ENCODE measurements at regions not wholly inside any gene's neighbourhood (a gene's known extent, or its start where the extent isn't known, plus 50 kb on each side); places are given as distances from the start of the nearest gene placed in this dataset.

GRCh38 chr4:147307896-147308674 lies 172.8 kb upstream of the EDNRA start:
- no peak for DNase-seq (ENCODE audit: low read depth in 1 of 2, low spot score in 1 of 2)

- no peak for DNase-seq (ENCODE audit: low read depth in 1 of 2, low spot score in 1 of 2)
Observed at GRCh38 chr4:147309434-147309833, 171.5 kb upstream of the EDNRA start.

DNA sequence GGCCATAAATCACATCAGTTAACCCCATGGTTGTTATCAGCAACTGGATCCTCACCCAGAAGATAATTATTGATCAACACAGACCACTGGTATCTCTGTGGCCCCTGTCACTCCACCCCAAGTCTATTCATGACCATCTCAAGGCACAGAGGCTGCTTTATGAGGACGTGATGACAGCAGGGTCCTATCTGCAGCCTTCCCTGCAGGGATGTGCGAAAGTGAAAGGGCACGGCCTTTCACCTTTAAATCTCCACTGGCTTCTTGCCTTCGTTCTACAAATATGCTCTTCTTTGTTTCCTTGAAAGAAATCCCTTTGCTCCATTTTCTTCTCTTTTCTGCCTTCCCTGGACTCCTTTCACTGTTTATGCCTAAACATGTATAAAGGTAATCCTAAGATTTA lies 170.6 kb upstream of the EDNRA start:
- DNase-seq (ENCODE audit: low read depth in 1 of 2, low spot score in 1 of 2): no peak

GRCh38 chr4:147311956-147312355 lies 168.9 kb upstream of the EDNRA start:
- DNase-seq (ENCODE audit: low read depth in 1 of 2, low spot score in 1 of 2): no peak

- DNase-seq (ENCODE audit: low read depth in 1 of 2, low spot score in 1 of 2): no peak
Observed at GRCh38 chr4:147312376-147313046, 168.4 kb upstream of the EDNRA start.

- no peak for DNase-seq (ENCODE audit: low read depth in 1 of 2, low spot score in 1 of 2)
Observed at GRCh38 chr4:147313108-147313507, 167.8 kb upstream of the EDNRA start.

GRCh38 chr4:147318586-147318985 lies 162.3 kb upstream of the EDNRA start:
- DNase-seq (ENCODE audit: low read depth in 1 of 2, low spot score in 1 of 2): no peak

- no peak for DNase-seq (ENCODE audit: low read depth in 1 of 2, low spot score in 1 of 2)
Observed at GRCh38 chr4:147325571-147325981, 155.3 kb upstream of the EDNRA start.

GRCh38 chr4:147326591-147326990 lies 154.3 kb upstream of the EDNRA start:
- no peak for DNase-seq (ENCODE audit: low read depth in 1 of 2, low spot score in 1 of 2)

DNA sequence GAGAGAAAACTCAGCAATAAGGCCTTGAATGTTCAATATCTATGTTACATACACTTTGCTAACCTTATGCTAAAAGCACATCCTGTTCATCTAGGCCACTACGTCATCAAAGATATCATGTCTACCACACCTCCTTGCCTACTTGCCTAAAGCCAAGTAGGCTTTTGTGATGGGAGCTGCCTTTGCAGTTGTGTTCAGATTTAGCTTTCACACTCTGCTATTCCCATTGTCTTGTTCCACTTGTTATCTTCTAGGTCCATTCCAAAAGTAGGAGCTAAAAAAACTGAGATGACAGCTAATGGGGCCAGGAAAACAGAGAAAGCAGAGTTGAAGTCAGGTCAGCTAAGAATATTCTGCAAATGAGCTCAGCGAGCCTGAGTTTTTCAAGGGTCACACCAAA lies 153.6 kb upstream of the EDNRA start:
- no peak for DNase-seq (ENCODE audit: low read depth in 1 of 2, low spot score in 1 of 2)

DNA sequence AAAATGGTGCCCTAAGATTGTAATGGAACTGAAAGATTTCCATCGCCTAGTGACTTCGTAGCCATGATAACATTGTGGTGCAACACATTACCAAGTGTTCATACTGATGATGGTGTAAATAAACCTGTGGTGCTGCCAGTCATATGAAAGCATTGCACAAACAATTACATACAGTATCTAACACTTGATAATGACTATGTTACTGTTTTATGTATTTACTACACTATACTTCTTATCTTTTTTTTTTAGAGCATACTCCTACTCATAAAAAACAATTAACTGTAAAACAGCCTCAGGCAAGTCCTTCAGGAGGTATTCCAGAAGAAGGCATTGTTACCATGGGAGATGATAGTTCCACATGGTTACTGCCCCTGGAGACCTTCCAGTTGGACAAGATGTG lies 152.7 kb upstream of the EDNRA start:
- DNase-seq (ENCODE audit: low read depth in 1 of 2, low spot score in 1 of 2): no peak

DNA sequence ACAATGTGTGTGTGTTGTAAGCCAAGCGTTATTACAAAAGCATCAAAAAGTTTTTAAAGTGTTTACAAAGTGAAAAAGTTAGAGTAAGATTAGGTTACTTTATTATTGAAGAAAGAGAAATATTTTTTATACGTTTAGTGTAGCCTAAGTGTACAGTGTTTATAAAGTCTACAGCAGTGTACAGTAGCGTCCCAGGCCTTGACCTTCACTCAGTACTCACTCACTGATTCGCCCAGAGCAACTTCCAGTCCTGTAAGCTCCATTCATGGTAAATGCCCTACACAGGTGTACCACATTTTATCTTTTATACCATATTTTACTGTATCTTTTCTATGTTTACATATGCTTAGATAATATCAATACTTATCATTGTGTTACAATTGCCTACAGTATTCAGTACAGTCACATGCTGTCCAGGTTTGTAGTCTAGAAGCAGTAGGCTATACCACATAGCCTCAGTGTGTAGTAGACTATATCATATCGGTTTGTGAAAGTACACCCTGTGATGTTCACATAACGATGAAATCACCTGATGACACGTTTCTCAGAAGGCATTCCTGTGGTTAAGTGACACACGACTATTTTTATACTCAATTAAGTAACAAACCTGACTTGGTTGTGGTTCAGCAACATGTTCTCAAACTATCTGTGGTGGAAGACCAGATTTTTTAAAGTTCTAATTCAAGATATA lies 152.0 kb upstream of the EDNRA start:
- DNase-seq (ENCODE audit: low read depth in 1 of 2, low spot score in 1 of 2): no peak

GRCh38 chr4:147332091-147332490 lies 148.8 kb upstream of the EDNRA start:
- no peak for DNase-seq (ENCODE audit: low read depth in 1 of 2, low spot score in 1 of 2)

GRCh38 chr4:147334478-147334877 lies 146.4 kb upstream of the EDNRA start:
- no peak for DNase-seq (ENCODE audit: low read depth in 1 of 2, low spot score in 1 of 2)

GRCh38 chr4:147335183-147335582 lies 145.7 kb upstream of the EDNRA start:
- DNase-seq (ENCODE audit: low read depth in 1 of 2, low spot score in 1 of 2): no peak

- DNase-seq (ENCODE audit: low read depth in 1 of 2, low spot score in 1 of 2): no peak
Observed at GRCh38 chr4:147336252-147336651, 144.6 kb upstream of the EDNRA start.

DNA sequence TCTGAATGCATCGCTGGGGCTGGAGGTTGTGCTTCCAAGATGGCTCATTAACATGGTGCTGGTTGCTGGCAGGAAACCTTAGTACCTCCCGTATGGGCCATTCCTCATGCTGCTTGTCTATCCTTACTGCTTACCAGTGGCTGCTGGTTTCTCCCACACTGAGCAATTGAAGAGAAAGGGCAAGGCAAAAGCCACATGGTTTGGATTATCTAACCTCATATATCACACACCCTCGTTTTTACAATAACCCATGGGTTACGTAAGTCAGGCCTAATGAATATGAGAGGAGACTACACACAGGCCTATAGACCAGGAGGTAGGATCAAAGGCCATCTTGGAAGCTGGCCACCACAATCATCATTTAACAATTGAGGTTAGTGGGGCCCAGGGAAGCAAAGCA lies 141.8 kb upstream of the EDNRA start:
- DNase-seq (ENCODE audit: low read depth in 1 of 2, low spot score in 1 of 2): no peak

DNA sequence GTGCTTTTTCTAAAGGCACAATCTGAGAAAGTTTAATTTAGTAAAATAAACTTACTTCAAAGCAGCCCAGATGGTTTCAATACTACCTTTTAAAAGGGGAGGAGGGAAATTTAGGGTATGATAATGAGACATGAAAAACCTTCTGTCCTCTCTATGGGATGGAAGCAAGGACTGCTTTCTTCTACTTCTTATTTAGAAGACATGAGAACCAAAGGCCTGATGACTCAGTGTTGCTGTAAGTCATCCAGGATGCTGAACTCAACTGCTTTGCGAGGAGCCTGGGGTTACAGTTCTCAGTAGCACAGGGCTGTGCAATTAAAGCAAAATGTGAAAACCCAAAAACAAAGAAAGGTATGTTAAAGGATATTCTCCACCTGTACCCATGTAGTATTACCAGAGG lies 140.8 kb upstream of the EDNRA start:
- DNase-seq (ENCODE audit: low read depth in 1 of 2, low spot score in 1 of 2): no peak

DNA sequence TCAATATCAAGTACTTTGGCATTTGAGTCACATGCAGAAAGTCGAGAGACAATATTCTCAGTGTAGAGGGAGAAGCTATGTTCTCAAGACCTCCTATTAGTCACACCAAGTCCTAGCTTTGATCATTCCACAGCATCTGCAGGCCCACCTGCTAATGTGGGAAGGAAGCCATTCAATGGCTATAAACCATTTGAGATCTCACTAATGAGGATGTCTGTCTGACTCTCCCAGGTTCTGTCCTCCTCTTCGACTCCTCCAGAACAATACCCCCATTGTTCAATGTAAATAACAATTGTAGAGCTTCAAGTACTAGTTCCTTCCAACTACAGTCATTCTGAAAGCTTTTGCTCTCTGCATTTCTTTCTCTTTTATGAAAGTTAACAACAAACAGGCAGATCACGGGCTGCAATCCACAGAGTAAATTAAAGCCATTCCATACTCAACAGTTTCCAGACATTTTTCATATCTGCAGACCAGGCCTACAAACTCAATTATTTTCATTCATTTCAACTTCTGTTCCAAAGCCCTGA lies 140.2 kb upstream of the EDNRA start:
- DNase-seq (ENCODE audit: low read depth in 1 of 2, low spot score in 1 of 2): no peak

- no peak for DNase-seq (ENCODE audit: low read depth in 1 of 2, low spot score in 1 of 2)
Observed at GRCh38 chr4:147343692-147344091, 137.2 kb upstream of the EDNRA start.

DNA sequence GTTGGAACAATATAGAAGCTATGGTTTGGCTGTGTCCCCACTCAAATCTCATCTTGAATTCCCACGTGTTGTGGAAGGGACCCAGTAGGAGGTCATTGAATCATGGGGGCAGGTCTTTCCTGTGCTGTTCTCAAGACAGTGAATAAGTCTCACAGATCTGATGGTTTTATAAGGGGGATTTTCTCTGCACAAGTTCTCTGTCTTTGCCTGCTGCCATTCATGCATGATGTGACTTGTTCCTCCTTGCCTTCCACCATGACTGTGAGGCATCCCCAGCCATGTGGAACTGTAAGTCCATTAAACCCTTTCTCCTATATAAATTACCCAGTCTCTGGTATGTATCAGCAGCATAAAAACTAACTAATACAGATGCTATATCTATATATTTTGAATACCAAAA lies 135.2 kb upstream of the EDNRA start:
- DNase-seq (ENCODE audit: low read depth in 1 of 2, low spot score in 1 of 2): no peak

DNA sequence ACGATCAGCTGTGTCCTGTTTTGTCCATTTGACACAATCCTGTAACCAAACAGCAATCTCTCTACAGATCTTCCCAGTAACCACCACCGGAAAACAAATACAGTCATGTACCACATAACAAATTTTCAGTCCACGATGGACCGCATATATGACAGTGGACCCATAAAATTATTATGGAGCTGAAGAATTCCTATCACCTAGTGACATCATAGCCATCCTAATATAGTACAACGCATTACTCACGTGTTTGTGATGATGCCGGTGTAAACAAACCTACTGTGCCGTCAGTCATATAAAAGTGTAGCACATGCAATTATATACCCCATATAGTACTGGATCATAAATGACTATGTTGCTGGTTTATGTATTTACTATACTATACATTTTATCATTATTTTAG lies 133.7 kb upstream of the EDNRA start:
- DNase-seq (ENCODE audit: low read depth in 1 of 2, low spot score in 1 of 2): no peak
